ENCODE measurements at regions not wholly inside any gene's neighbourhood (a gene's known extent, or its start where the extent isn't known, plus 50 kb on each side); places are given as distances from the start of the nearest gene placed in this dataset.
"Not testable (repeated sequence)": the region's sequence is repeated elsewhere in the genome, so short reads cannot be mapped to it uniquely, and the experiment has no call there.

- in situ Hi-C loops (cut with HindIII; ENCODE audit: low sequenced_read_pairs); DNase-seq (ENCODE audit: low spot score): not testable (repeated sequence)
Observed at GRCh38 chr11:14573539-14574057, 53.4 kb upstream of the PSMA1 start.

- DNase-seq (ENCODE audit: low spot score): no peak
- in situ Hi-C loops (cut with HindIII; ENCODE audit: low sequenced_read_pairs): no loop called here
Observed at GRCh38 chr11:14577292-14577691, 57.1 kb upstream of the PSMA1 start.

GRCh38 chr11:14577835-14578529 lies 57.8 kb upstream of the PSMA1 start:
- DNase-seq (ENCODE audit: low spot score): no peak
- in situ Hi-C loops (cut with HindIII; ENCODE audit: low sequenced_read_pairs): no loop called here

GRCh38 chr11:14578541-14578956 lies 58.4 kb upstream of the PSMA1 start:
- DNase-seq (ENCODE audit: low spot score): no peak
- in situ Hi-C loops (cut with HindIII; ENCODE audit: low sequenced_read_pairs): no loop called here

- no peak for DNase-seq (ENCODE audit: low spot score)
- in situ Hi-C loops (cut with HindIII; ENCODE audit: low sequenced_read_pairs): no loop called here
Observed at GRCh38 chr11:14579646-14580045, 59.5 kb upstream of the PSMA1 start.

- in situ Hi-C loops (cut with HindIII; ENCODE audit: low sequenced_read_pairs): no loop called here
- no peak for DNase-seq (ENCODE audit: low spot score)
Observed at GRCh38 chr11:14582793-14583192, 60.8 kb upstream of the PDE3B start.

GRCh38 chr11:14583252-14584034 lies 60.2 kb upstream of the PDE3B start:
- in situ Hi-C loops (cut with HindIII; ENCODE audit: low sequenced_read_pairs): no loop called here

GRCh38 chr11:14584035-14584363 lies 59.6 kb upstream of the PDE3B start:
- in situ Hi-C loops (cut with HindIII; ENCODE audit: low sequenced_read_pairs): no loop called here
- DNase-seq (ENCODE audit: low spot score): no peak

More at GRCh38 chr11:14583252-14584034, 60.2 kb upstream of the PDE3B start:
- DNase-seq (ENCODE audit: low spot score): no peak

- in situ Hi-C loops (cut with HindIII; ENCODE audit: low sequenced_read_pairs): no loop called here
- no peak for DNase-seq (ENCODE audit: low spot score)
Observed at GRCh38 chr11:14584595-14584994, 59.0 kb upstream of the PDE3B start.

- peak; percentile 13 for DNase-seq (ENCODE audit: low spot score)
- in situ Hi-C loops (cut with HindIII; ENCODE audit: low sequenced_read_pairs): no loop called here
Observed at GRCh38 chr11:14585438-14585837, 58.2 kb upstream of the PDE3B start.

- in situ Hi-C loops (cut with HindIII; ENCODE audit: low sequenced_read_pairs): no loop called here
- peak; percentile 70 for DNase-seq (ENCODE audit: low spot score)
Observed at GRCh38 chr11:14587258-14587657, 56.3 kb upstream of the PDE3B start.

GRCh38 chr11:14588681-14589080 lies 54.9 kb upstream of the PDE3B start:
- no peak for DNase-seq (ENCODE audit: low spot score)
- in situ Hi-C loops (cut with HindIII; ENCODE audit: low sequenced_read_pairs): no loop called here

GRCh38 chr11:14589421-14589820 lies 54.2 kb upstream of the PDE3B start:
- DNase-seq (ENCODE audit: low spot score): no peak
- in situ Hi-C loops (cut with HindIII; ENCODE audit: low sequenced_read_pairs): no loop called here

GRCh38 chr11:14591046-14591445 lies 52.6 kb upstream of the PDE3B start:
- in situ Hi-C loops (cut with HindIII; ENCODE audit: low sequenced_read_pairs); DNase-seq (ENCODE audit: low spot score): not testable (repeated sequence)

- no peak for DNase-seq (ENCODE audit: low spot score)
Observed at GRCh38 chr11:14593671-14594070, 49.9 kb upstream of the PDE3B start.

More at GRCh38 chr11:14593671-14594070, 49.9 kb upstream of the PDE3B start:
- in situ Hi-C loops (cut with HindIII; ENCODE audit: low sequenced_read_pairs): no loop called here

Measured in G401 (cell line).